Endodermal cell (in vitro differentiated cells): ENCODE measurements at regions not wholly inside any gene's neighbourhood (a gene's known extent, or its start where the extent isn't known, plus 50 kb on each side); places are given as distances from the start of the nearest gene placed in this dataset.

Source experiments
- DNase-seq: peaks from one replicate; pipeline ENCODE4 v3.0.0-alpha.2; 2017
- H3K27ac ChIP-seq: 2 replicates; pipeline ENCODE4 v1.5.1; 2013; ENCODE audit warnings: mild to moderate bottlenecking, low read depth, low read length, moderate library complexity
- H3K27me3 ChIP-seq: 2 replicates; pipeline ENCODE4 v1.6.1; 2013; ENCODE audit warnings: mild to moderate bottlenecking, low read length, moderate library complexity; ENCODE audit not compliant: insufficient read depth, control insufficient read depth, poor library complexity, severe bottlenecking
- H3K36me3 ChIP-seq: 2 replicates; pipeline ENCODE4 v1.7.0; 2013; ENCODE audit warnings: mild to moderate bottlenecking, low read length, moderate library complexity; ENCODE audit not compliant: control insufficient read depth, insufficient read depth
- H3K4me1 ChIP-seq: one replicate; pipeline ENCODE4 v1.7.0; 2013; ENCODE audit warnings: low read length; ENCODE audit not compliant: control insufficient read depth, insufficient read depth
- H3K4me3 ChIP-seq: 2 replicates; pipeline ENCODE4 v1.5.1; 2013; ENCODE audit warnings: mild to moderate bottlenecking, low read length, moderate library complexity
- H3K9ac ChIP-seq: 2 replicates; pipeline ENCODE4 v1.6.1; 2013; ENCODE audit warnings: mild to moderate bottlenecking, low read length, moderate library complexity; ENCODE audit not compliant: poor library complexity, severe bottlenecking; ENCODE audit errors: extremely low read depth
- H3K9me3 ChIP-seq: 2 replicates; pipeline ENCODE4 v1.6.1; 2013; ENCODE audit warnings: mild to moderate bottlenecking, low read length, moderate library complexity; ENCODE audit not compliant: control insufficient read depth
- H3K27ac Mint-ChIP-seq: 2 replicates; pipeline ENCODE4 v1.8.0; 2020; ENCODE audit warnings: mixed read lengths
- H3K27me3 Mint-ChIP-seq: 2 replicates; pipeline ENCODE4 v1.8.0; 2021; ENCODE audit warnings: mild to moderate bottlenecking, mixed read lengths; ENCODE audit not compliant: insufficient read depth
- H3K36me3 Mint-ChIP-seq: 2 replicates; pipeline ENCODE4 v1.8.0; 2020; ENCODE audit warnings: low read depth, mixed read lengths
- H3K4me1 Mint-ChIP-seq: 2 replicates; pipeline ENCODE4 v1.8.0; 2020; ENCODE audit warnings: mixed read lengths
- H3K4me3 Mint-ChIP-seq: 2 replicates; pipeline ENCODE4 v1.8.0; 2020; ENCODE audit warnings: mild to moderate bottlenecking, moderate library complexity, mixed read lengths
- H3K9me3 Mint-ChIP-seq: 2 replicates; pipeline ENCODE4 v1.8.0; 2020; ENCODE audit warnings: mild to moderate bottlenecking, mixed read lengths
- WGBS, 2 experiments: methylation state at CpG; one replicate each; pipeline versions ENCODE4 v1.1.5 to v1.1.7; 2013; ENCODE audit warnings: missing lambda C conversion rate in 2 of 2, mixed read lengths in 1 of 2; ENCODE audit not compliant: insufficient coverage in 1 of 2, insufficient read length in 1 of 2; 5-methylcytosine and 5-hydroxymethylcytosine counted together
- TF ChIP-seq, protein P1 (sequence below): fragments of 200-600 bp; sonication (generic); conservative IDR thresholded peaks from 2 replicates; pipeline ENCODE4 v1.5.0; 2021; ENCODE audit warnings: antibody characterized with exemption, mild to moderate bottlenecking

GRCh38 chr15:95353512-95353911 is 977.0 kb upstream of the NR2F2 start:
- no peak for DNase-seq
- no peaks in the 10 kb centered on the region for H3K9me3 ChIP-seq
- TF ChIP-seq, protein P1, sequence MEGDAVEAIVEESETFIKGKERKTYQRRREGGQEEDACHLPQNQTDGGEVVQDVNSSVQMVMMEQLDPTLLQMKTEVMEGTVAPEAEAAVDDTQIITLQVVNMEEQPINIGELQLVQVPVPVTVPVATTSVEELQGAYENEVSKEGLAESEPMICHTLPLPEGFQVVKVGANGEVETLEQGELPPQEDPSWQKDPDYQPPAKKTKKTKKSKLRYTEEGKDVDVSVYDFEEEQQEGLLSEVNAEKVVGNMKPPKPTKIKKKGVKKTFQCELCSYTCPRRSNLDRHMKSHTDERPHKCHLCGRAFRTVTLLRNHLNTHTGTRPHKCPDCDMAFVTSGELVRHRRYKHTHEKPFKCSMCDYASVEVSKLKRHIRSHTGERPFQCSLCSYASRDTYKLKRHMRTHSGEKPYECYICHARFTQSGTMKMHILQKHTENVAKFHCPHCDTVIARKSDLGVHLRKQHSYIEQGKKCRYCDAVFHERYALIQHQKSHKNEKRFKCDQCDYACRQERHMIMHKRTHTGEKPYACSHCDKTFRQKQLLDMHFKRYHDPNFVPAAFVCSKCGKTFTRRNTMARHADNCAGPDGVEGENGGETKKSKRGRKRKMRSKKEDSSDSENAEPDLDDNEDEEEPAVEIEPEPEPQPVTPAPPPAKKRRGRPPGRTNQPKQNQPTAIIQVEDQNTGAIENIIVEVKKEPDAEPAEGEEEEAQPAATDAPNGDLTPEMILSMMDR = no peak
- no peak overlapping the region for H3K9ac ChIP-seq
- no peak overlapping the region for H3K4me3 ChIP-seq
- H3K27ac ChIP-seq = no peak overlapping the region
- 75 to 92% methylated on average over 1 of the region's 1 CpG for WGBS, 2 experiments
- Mint-ChIP-seq H3K27me3 (no peaks in the 10 kb centered on the region), H3K4me3 (no peak overlapping the region), H3K36me3 (no peaks in the 10 kb centered on the region), H3K9me3 (peaks cover under 1% of the 10 kb centered on the region), H3K4me1 (peaks cover 1% of the 10 kb centered on the region), H3K27ac (no peak overlapping the region)
- H3K4me1 ChIP-seq = peaks cover 4% of the 10 kb centered on the region
- H3K36me3 ChIP-seq = no peaks in the 10 kb centered on the region
- H3K27me3 ChIP-seq = no peaks in the 10 kb centered on the region

- H3K4me1 Mint-ChIP-seq = no peaks in the 10 kb centered on the region
- H3K4me3 Mint-ChIP-seq = no peak overlapping the region
- peaks cover 26% of the 10 kb centered on the region for H3K9me3 Mint-ChIP-seq
- Histone ChIP-seq H3K27me3 (no peaks in the 10 kb centered on the region), H3K4me3 (no peak overlapping the region), H3K4me1 (no peaks in the 10 kb centered on the region), H3K27ac (no peak overlapping the region), H3K36me3 (no peaks in the 10 kb centered on the region), H3K9me3 (peaks cover 11% of the 10 kb centered on the region), H3K9ac (no peak overlapping the region)
- DNase-seq = no peak
- WGBS, 2 experiments = 84% methylated on average over 4 of the region's 5 CpGs; no CpG with 5 or more reads in 1 of the 2 experiments
- H3K27ac Mint-ChIP-seq = no peak overlapping the region
- TF ChIP-seq, protein P1 = no peak
- H3K36me3 Mint-ChIP-seq = peaks cover 2% of the 10 kb centered on the region
- H3K27me3 Mint-ChIP-seq = no peaks in the 10 kb centered on the region
Observed at GRCh38 chr15:95359966-95360365, 970.5 kb upstream of the NR2F2 start.

DNA sequence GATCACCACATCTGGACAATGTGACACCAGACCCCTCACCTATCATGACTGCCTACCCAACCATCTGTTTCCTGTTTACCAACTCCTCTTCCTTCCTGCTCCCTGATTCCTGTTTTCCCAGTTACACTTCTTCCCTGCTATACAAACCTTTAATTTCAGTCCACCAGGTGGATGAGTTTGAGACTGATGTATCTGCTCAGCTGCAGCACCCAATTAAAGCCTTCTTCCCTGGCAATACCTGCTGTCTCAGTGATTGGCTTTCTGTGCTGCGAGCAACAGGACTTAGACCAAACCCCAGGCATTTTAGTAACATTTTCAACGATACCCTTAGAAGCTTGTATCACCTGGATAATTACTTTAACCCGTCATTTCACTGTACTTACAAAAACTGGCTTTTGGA is 968.2 kb upstream of the NR2F2 start:
- H3K4me1 Mint-ChIP-seq = peaks cover 6% of the 10 kb centered on the region
- no peak for DNase-seq
- H3K4me3 ChIP-seq = no peak overlapping the region
- no peaks in the 10 kb centered on the region for H3K27me3 Mint-ChIP-seq
- TF ChIP-seq, protein P1 = no peak
- no peaks in the 10 kb centered on the region for H3K36me3 ChIP-seq
- H3K9me3 Mint-ChIP-seq = peaks cover 26% of the 10 kb centered on the region
- H3K27ac Mint-ChIP-seq = no peak overlapping the region
- H3K27ac ChIP-seq = no peak overlapping the region
- no peaks in the 10 kb centered on the region for H3K27me3 ChIP-seq
- H3K36me3 Mint-ChIP-seq = peaks cover 2% of the 10 kb centered on the region
- no peak overlapping the region for H3K9ac ChIP-seq
- 77 to 94% methylated on average over 2 to 3 of the region's 3 CpGs for WGBS, 2 experiments
- no peaks in the 10 kb centered on the region for H3K4me1 ChIP-seq
- no peak overlapping the region for H3K4me3 Mint-ChIP-seq
- H3K9me3 ChIP-seq = peaks cover 11% of the 10 kb centered on the region
